ENCODE measurements at regions not wholly inside any gene's neighbourhood (a gene's known extent, or its start where the extent isn't known, plus 50 kb on each side); places are given as distances from the start of the nearest gene placed in this dataset.

DNA sequence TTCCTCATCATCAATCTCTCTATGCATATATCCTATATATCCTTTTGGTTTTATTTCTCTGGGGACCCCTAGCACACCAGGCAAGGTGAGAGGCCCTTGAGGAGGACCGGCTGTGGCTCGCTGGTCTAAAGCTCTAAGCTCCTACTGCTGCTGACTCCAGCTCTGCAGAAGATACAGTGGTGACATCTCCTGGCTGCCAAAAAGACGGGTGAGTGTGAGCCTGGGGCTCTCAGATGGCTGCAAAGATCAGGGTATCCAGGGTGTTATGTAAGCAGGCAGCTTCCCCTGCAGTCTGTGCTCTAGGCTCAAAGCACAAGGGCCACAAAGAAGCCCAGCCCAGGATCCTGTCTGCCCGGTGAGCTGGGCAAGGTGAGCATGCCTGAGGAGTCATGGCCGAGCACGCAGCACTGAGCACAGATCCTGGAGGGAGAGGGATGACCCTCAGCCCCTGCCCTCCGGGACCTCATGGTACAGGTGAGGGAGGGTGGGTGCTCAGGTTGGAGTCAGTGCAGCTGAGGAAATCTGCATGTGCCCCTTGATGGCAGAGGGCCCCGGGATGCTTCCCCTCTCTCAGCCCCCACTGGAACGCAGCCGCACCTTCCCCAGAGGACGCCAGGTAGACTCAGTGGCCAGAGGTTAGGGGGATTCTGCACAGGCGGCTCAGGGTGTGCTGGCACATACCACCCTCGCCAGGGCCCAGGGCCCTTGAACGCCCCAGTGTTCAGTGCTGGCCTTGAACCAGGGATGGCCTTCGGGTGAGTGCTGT is 95.4 kb upstream of the INSIG1 start:
- no peak overlapping the region for H3K27ac ChIP-seq (replicated peaks)
- intact Hi-C loops (cut with micrococcal nuclease): no loop called here
- H3K4me3 ChIP-seq: no peak overlapping the region
- peaks cover 40% of the 10 kb centered on the region for H3K27me3 ChIP-seq (ENCODE audit: low read depth)
- peaks cover 4% of the 10 kb centered on the region for H3K9me3 ChIP-seq (replicated peaks)
- DNase-seq: no peak
- peaks cover 7% of the 10 kb centered on the region for H3K4me1 ChIP-seq
- H3K36me3 ChIP-seq: no peaks in the 10 kb centered on the region
- TF ChIP-seq, protein P1, sequence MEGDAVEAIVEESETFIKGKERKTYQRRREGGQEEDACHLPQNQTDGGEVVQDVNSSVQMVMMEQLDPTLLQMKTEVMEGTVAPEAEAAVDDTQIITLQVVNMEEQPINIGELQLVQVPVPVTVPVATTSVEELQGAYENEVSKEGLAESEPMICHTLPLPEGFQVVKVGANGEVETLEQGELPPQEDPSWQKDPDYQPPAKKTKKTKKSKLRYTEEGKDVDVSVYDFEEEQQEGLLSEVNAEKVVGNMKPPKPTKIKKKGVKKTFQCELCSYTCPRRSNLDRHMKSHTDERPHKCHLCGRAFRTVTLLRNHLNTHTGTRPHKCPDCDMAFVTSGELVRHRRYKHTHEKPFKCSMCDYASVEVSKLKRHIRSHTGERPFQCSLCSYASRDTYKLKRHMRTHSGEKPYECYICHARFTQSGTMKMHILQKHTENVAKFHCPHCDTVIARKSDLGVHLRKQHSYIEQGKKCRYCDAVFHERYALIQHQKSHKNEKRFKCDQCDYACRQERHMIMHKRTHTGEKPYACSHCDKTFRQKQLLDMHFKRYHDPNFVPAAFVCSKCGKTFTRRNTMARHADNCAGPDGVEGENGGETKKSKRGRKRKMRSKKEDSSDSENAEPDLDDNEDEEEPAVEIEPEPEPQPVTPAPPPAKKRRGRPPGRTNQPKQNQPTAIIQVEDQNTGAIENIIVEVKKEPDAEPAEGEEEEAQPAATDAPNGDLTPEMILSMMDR (IDR thresholded peaks at IDR 0.05; ENCODE audit: borderline replicate concordance): no peak

DNA sequence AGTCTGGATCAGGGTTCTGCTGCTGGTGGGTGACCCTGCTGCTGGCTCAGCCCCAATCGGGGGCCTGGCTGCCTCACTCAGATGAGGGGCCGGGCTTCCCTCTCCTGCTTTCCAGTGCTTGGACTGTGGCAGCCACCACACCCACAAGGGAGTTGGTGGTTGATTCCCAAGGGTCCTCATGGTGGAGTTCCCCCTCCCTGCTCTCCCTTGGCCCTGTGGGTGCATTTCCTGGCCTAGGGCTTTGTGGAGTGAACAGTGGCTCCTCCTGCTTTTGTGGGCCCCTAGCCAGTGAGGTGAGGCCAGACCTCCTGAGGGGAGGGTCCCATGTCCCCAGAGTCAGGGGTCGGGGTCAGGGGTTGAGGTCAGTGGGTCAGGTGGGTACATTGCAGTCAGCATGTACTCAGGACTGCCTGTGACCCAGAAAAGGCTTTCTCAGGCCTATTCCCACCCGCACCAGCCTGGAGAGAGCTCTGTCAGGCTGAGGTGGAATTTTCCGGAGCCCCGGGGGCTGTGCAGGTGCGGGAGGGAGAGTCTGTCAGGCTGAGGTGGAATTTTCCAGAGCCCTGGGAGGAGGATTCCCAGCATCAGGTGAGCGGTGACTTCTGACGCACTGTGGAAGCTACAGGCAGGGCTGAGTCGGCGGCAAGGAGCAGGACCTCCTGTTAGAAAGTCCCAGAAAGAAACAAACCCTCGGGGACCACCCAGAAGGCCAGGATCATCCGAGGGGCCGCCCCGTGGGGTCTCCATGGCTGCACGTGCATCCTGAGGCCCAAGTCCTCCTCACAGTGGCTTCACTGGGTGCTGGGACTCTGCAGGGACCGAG is 94.4 kb upstream of the INSIG1 start:
- Histone ChIP-seq H3K27me3 (ENCODE audit: low read depth) (peaks cover 40% of the 10 kb centered on the region), H3K4me3 (no peak overlapping the region), H3K4me1 (peaks cover 7% of the 10 kb centered on the region), H3K27ac (replicated peaks) (no peak overlapping the region), H3K36me3 (no peaks in the 10 kb centered on the region), H3K9me3 (replicated peaks) (no peaks in the 10 kb centered on the region)
- TF ChIP-seq, protein P1 (IDR thresholded peaks at IDR 0.05; ENCODE audit: borderline replicate concordance): no peak
- DNase-seq: no peak
- intact Hi-C loops (cut with micrococcal nuclease): no loop called here

- TF ChIP-seq, protein P1 (IDR thresholded peaks at IDR 0.05; ENCODE audit: borderline replicate concordance): no peak
Observed at GRCh38 chr7:155203882-155204691, 93.6 kb upstream of the INSIG1 start.

DNA sequence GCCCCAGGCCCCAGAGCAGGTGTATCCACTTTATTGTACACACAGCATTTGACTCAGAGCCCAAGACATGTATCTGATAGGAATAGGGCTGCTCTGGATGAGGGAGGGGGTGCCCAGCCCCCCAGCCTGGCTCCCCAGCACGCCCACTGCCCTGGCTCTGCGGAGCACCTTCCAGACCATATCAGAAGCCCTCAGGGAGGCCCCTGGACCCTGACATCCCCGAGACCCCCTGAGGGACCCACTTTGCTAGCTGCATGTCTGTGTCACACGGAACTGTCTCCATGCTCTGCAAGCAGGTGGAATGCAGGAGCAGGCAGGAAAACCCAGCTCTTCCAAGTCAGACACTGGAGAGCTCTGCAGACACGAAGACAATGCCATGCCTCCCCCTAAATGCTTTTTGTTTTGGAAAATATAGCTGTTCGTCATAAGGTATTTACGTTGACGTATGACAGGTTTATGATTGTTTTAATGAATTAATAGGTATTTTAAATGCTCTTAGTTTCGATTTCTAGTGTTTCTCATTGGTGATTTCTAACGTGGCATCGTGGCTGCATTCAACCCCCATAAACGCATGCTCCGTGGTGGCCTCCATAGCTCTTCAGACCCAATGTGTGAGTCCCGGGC is 92.8 kb upstream of the INSIG1 start:
- Histone ChIP-seq H3K9me3 (replicated peaks) (no peaks in the 10 kb centered on the region), H3K36me3 (no peaks in the 10 kb centered on the region), H3K27me3 (ENCODE audit: low read depth) (peaks cover 42% of the 10 kb centered on the region), H3K27ac (replicated peaks) (peak overlapping the region; percentile 83), H3K4me3 (peak overlapping the region; percentile 58), H3K4me1 (peaks cover 13% of the 10 kb centered on the region)
- no peak for DNase-seq
- TF ChIP-seq, protein P1 (IDR thresholded peaks at IDR 0.05; ENCODE audit: borderline replicate concordance): no peak
- intact Hi-C loops (cut with micrococcal nuclease): no loop called here

More at GRCh38 chr7:155203882-155204691, 93.6 kb upstream of the INSIG1 start:
- H3K4me1 ChIP-seq: peaks cover 8% of the 10 kb centered on the region
- H3K4me3 ChIP-seq: no peak overlapping the region
- no peaks in the 10 kb centered on the region for H3K36me3 ChIP-seq
- DNase-seq: no peak
- intact Hi-C loops (cut with micrococcal nuclease): no loop called here
- no peaks in the 10 kb centered on the region for H3K9me3 ChIP-seq (replicated peaks)
- peaks cover 40% of the 10 kb centered on the region for H3K27me3 ChIP-seq (ENCODE audit: low read depth)
- no peak overlapping the region for H3K27ac ChIP-seq (replicated peaks)

Data from left ventricle myocardium inferior (tissue), 1 donor.